HG03469 (cell line): ENCODE measurements at regions not wholly inside any gene's neighbourhood (a gene's known extent, or its start where the extent isn't known, plus 50 kb on each side); places are given as distances from the start of the nearest gene placed in this dataset.

Source experiments
- ATAC-seq: cut with Tn5 transposase; IDR thresholded peaks from one replicate; pipeline ENCODE4 v1.9.1; 2021; ENCODE audit warnings: mild to moderate bottlenecking, moderate library complexity, moderate number of reproducible peaks; ENCODE audit not compliant: unreplicated experiment

GRCh38 chrX:112148397-112148796 lies 65.8 kb upstream of the TRPC5 start:
- ATAC-seq: no peak

- ATAC-seq: no peak
These were observed 64.6 kb upstream of the TRPC5 start for GRCh38 chrX:112147206-112147605.

GRCh38 chrX:112137276-112137675 lies 54.7 kb upstream of the TRPC5 start:
- ATAC-seq: no peak
